ENCODE measurements at regions not wholly inside any gene's neighbourhood (a gene's known extent, or its start where the extent isn't known, plus 50 kb on each side); places are given as distances from the start of the nearest gene placed in this dataset.
"Not testable (repeated sequence)": the region's sequence is repeated elsewhere in the genome, so short reads cannot be mapped to it uniquely, and the experiment has no call there.

GRCh38 chr14:43410631-43411030 lies 1096.5 kb downstream of the FSCB start:
- H3K4me1 Mint-ChIP-seq (ENCODE audit: low read depth): peaks cover 4% of the 10 kb centered on the region
- H3K27ac Mint-ChIP-seq: no peak overlapping the region
- no peaks in the 10 kb centered on the region for H3K36me3 Mint-ChIP-seq (ENCODE audit: insufficient read depth)
- H3K9me3 Mint-ChIP-seq (ENCODE audit: low read depth): no peaks in the 10 kb centered on the region
- TF ChIP-seq CTCF (IDR thresholded peaks at IDR 0.05; ENCODE audit: unreplicated experiment): no peak
- no peaks in the 10 kb centered on the region for H3K27me3 Mint-ChIP-seq
- no peak overlapping the region for H3K4me3 Mint-ChIP-seq (ENCODE audit: low read depth)
- DNase-seq (ENCODE audit: low spot score, unreplicated experiment): no peak

GRCh38 chr14:43408472-43408871 lies 1098.6 kb downstream of the FSCB start:
- Mint-ChIP-seq H3K4me3 (ENCODE audit: low read depth) (no peak overlapping the region), H3K4me1 (ENCODE audit: low read depth) (peaks cover 4% of the 10 kb centered on the region), H3K27ac (no peak overlapping the region), H3K36me3 (ENCODE audit: insufficient read depth) (no peaks in the 10 kb centered on the region), H3K27me3 (no peaks in the 10 kb centered on the region), H3K9me3 (ENCODE audit: low read depth) (peaks cover 10% of the 10 kb centered on the region)
- DNase-seq (ENCODE audit: low spot score, unreplicated experiment): no peak
- no peak for TF ChIP-seq CTCF (IDR thresholded peaks at IDR 0.05; ENCODE audit: unreplicated experiment)

- no peak overlapping the region for H3K27ac Mint-ChIP-seq
- H3K4me1 Mint-ChIP-seq (ENCODE audit: low read depth): no peaks in the 10 kb centered on the region
- H3K27me3 Mint-ChIP-seq: no peaks in the 10 kb centered on the region
- no peak for TF ChIP-seq CTCF (IDR thresholded peaks at IDR 0.05; ENCODE audit: unreplicated experiment)
- no peak for DNase-seq (ENCODE audit: low spot score, unreplicated experiment)
- peaks cover 10% of the 10 kb centered on the region for H3K9me3 Mint-ChIP-seq (ENCODE audit: low read depth)
- H3K4me3 Mint-ChIP-seq (ENCODE audit: low read depth): no peak overlapping the region
- H3K36me3 Mint-ChIP-seq (ENCODE audit: insufficient read depth): no peaks in the 10 kb centered on the region
Measured at GRCh38 chr14:43407706-43408105, 1099.4 kb downstream of the FSCB start.

- no peaks in the 10 kb centered on the region for H3K4me1 Mint-ChIP-seq (ENCODE audit: low read depth)
- no peak for TF ChIP-seq CTCF (IDR thresholded peaks at IDR 0.05; ENCODE audit: unreplicated experiment)
- H3K36me3 Mint-ChIP-seq (ENCODE audit: insufficient read depth): no peaks in the 10 kb centered on the region
- no peak overlapping the region for H3K4me3 Mint-ChIP-seq (ENCODE audit: low read depth)
- no peak overlapping the region for H3K27ac Mint-ChIP-seq
- H3K9me3 Mint-ChIP-seq (ENCODE audit: low read depth): peaks cover 10% of the 10 kb centered on the region
- H3K27me3 Mint-ChIP-seq: no peaks in the 10 kb centered on the region
- no peak for DNase-seq (ENCODE audit: low spot score, unreplicated experiment)
Measured at GRCh38 chr14:43406931-43407330, 1100.2 kb downstream of the FSCB start.

- peaks cover 3% of the 10 kb centered on the region for H3K9me3 Mint-ChIP-seq (ENCODE audit: low read depth)
- H3K4me3 Mint-ChIP-seq (ENCODE audit: low read depth): no peak overlapping the region
- no peak for TF ChIP-seq CTCF (IDR thresholded peaks at IDR 0.05; ENCODE audit: unreplicated experiment)
- no peaks in the 10 kb centered on the region for H3K27me3 Mint-ChIP-seq
- no peak overlapping the region for H3K27ac Mint-ChIP-seq
- H3K36me3 Mint-ChIP-seq (ENCODE audit: insufficient read depth): no peaks in the 10 kb centered on the region
- no peak for DNase-seq (ENCODE audit: low spot score, unreplicated experiment)
- no peaks in the 10 kb centered on the region for H3K4me1 Mint-ChIP-seq (ENCODE audit: low read depth)
Measured at GRCh38 chr14:43399289-43399688, 1107.8 kb downstream of the FSCB start.

GRCh38 chr14:43370565-43370896 lies 1136.6 kb downstream of the FSCB start:
- not testable (repeated sequence) for DNase-seq (ENCODE audit: low spot score, unreplicated experiment); H3K36me3 Mint-ChIP-seq (ENCODE audit: insufficient read depth); H3K4me1 Mint-ChIP-seq (ENCODE audit: low read depth); H3K4me3 Mint-ChIP-seq (ENCODE audit: low read depth); H3K27me3 Mint-ChIP-seq; H3K27ac Mint-ChIP-seq
- peaks cover 11% of the 10 kb centered on the region for H3K9me3 Mint-ChIP-seq (ENCODE audit: low read depth)
